ENCODE measurements at regions not wholly inside any gene's neighbourhood (a gene's known extent, or its start where the extent isn't known, plus 50 kb on each side); places are given as distances from the start of the nearest gene placed in this dataset.
A peak's percentile ranks its signal among the peaks of the same experiment; 100 is the strongest.
"Not testable (repeated sequence)": the region's sequence is repeated elsewhere in the genome, so short reads cannot be mapped to it uniquely, and the experiment has no call there.

GRCh38 chr3:171915275-171915674, 72.1 kb downstream of the TMEM212 start:
- DNase-seq (ENCODE audit: low read depth): no peak

GRCh38 chr3:171916888-171917287, 73.7 kb downstream of the TMEM212 start:
- no peak for DNase-seq (ENCODE audit: low read depth)

GRCh38 chr3:171922629-171923028, 79.5 kb downstream of the TMEM212 start:
- DNase-seq (ENCODE audit: low read depth): not testable (repeated sequence)

- not testable (repeated sequence) for DNase-seq (ENCODE audit: low read depth)
These were observed 80.5 kb downstream of the TMEM212 start for GRCh38 chr3:171923668-171924067.

- not testable (repeated sequence) for DNase-seq (ENCODE audit: low read depth)
These were observed 81.7 kb downstream of the TMEM212 start for GRCh38 chr3:171924864-171925263.

- no peak for DNase-seq (ENCODE audit: low read depth)
These were observed 89.0 kb downstream of the TMEM212 start for GRCh38 chr3:171932153-171932611.

- DNase-seq (ENCODE audit: low read depth): no peak
These were observed 90.3 kb downstream of the TMEM212 start for GRCh38 chr3:171933441-171933840.

- DNase-seq (ENCODE audit: low read depth): no peak
These were observed 92.3 kb downstream of the TMEM212 start for GRCh38 chr3:171935261-171936123.

GRCh38 chr3:171936191-171936841, 93.2 kb downstream of the TMEM212 start:
- peak; percentile 24 for DNase-seq (ENCODE audit: low read depth)

- DNase-seq (ENCODE audit: low read depth): no peak
These were observed 96.4 kb downstream of the TMEM212 start for GRCh38 chr3:171939578-171939977.

- DNase-seq (ENCODE audit: low read depth): no peak
These were observed 97.1 kb downstream of the TMEM212 start for GRCh38 chr3:171940151-171940649.

- no peak for DNase-seq (ENCODE audit: low read depth)
These were observed 95.9 kb upstream of the FNDC3B start for GRCh38 chr3:171943262-171944117.

GRCh38 chr3:171944118-171945016, 95.0 kb upstream of the FNDC3B start:
- no peak for DNase-seq (ENCODE audit: low read depth)

GRCh38 chr3:171948674-171949073, 90.7 kb upstream of the FNDC3B start:
- DNase-seq (ENCODE audit: low read depth): no peak

- no peak for DNase-seq (ENCODE audit: low read depth)
These were observed 89.8 kb upstream of the FNDC3B start for GRCh38 chr3:171949554-171949953.

- no peak for DNase-seq (ENCODE audit: low read depth)
These were observed 89.0 kb upstream of the FNDC3B start for GRCh38 chr3:171950373-171950772.

- DNase-seq (ENCODE audit: low read depth): no peak
These were observed 87.8 kb upstream of the FNDC3B start for GRCh38 chr3:171951597-171951996.

- DNase-seq (ENCODE audit: low read depth): no peak
These were observed 85.9 kb upstream of the FNDC3B start for GRCh38 chr3:171953301-171954022.

GRCh38 chr3:171954690-171955383, 84.5 kb upstream of the FNDC3B start:
- no peak for DNase-seq (ENCODE audit: low read depth)

- no peak for DNase-seq (ENCODE audit: low read depth)
These were observed 83.8 kb upstream of the FNDC3B start for GRCh38 chr3:171955598-171955997.
